COLO829 (cell line): ENCODE measurements at regions not wholly inside any gene's neighbourhood (a gene's known extent, or its start where the extent isn't known, plus 50 kb on each side); places are given as distances from the start of the nearest gene placed in this dataset.

Experiments
- DNase-seq: peaks from one replicate; pipeline ENCODE4 v3.0.0; 2012; ENCODE audit warnings: low spot score

DNA sequence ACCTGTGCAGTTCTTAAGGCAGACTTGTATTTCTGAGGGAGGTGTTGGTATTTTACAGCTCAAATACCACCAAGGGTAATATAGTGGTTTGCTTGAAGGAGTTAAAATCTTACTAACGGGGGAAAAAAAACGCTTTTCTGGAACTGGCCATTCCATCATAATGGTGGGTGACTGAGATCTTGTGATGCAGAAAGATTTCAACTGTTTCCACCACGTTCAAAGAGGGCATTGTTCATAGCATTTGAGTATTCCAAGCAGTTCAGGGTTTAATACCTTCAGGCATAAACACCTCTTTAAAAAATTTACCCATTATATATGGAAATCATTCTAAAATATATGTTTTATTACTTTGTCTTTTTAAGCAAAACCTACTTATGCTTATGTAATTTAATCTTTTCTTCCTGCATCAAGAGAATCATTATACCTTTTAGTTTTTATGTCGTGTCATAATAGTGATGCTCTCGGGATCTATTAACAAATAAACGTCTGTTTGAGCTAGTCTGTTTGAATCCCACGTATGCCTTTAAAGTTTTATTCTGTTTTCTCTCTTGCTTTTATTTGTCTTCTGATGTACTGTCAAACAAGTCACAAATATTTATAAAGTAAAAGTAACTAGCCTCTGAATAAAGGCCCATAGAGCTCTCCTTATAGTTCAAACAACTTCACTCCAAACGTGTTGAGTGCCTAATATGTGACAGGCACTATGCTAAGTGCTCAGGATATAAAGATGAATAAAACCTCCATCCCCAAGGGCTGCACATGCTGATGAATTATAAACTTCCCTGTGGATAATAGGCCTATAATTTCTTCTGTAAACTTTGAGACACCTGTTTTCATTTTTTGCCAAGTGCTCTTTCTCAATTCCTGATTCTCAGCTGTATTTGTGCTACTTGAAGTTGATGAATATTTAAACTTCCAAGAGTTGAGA lies 298.8 kb upstream of the FERMT1 start:
- peak; percentile 89 for DNase-seq

- DNase-seq = no peak
Observed at GRCh38 chr20:6420336-6420735, 297.5 kb upstream of the FERMT1 start.

GRCh38 chr20:6418732-6419131 lies 295.9 kb upstream of the FERMT1 start:
- DNase-seq = peak; percentile 45

- no peak for DNase-seq
Observed at GRCh38 chr20:6416371-6416770, 293.5 kb upstream of the FERMT1 start.

GRCh38 chr20:6411651-6412050 lies 288.8 kb upstream of the FERMT1 start:
- DNase-seq = no peak

DNA sequence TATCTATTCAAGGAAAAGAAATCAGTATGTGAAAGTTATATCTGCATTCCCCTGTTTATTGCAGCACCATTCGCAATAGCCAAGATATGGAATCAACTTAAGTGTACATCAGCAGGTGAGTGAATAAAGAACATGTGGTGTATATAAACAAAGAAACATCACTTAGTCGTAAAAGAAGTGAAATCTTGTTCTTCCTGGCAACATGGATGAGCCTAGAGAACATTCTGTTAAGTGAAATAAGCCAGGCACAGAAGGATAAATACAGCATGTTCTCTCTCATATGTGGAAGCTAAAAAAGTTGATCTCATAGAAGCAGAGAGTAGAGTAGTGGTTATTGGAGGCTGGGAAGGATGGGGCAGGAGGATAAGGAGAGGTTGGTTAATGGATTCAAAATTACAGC lies 287.9 kb upstream of the FERMT1 start:
- DNase-seq = no peak

DNA sequence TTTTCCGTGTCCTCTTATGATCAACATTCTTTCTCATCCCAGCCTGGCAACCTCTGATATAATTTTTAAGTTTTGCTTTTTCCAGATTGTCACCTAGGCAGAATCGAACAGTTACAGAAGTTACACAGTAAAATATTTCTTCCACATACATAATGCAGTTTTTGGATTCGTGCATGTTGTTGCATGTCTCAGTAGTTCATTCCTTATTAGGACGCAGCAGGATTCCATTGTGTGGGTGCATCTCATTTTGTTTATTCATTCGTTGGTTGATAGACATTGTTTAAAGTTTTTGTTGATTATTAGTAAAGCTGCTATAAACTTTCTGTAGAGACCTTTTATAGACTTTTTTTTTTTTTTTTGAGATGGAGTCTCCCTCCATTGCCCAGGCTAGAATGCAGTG lies 284.3 kb upstream of the FERMT1 start:
- no peak for DNase-seq

DNA sequence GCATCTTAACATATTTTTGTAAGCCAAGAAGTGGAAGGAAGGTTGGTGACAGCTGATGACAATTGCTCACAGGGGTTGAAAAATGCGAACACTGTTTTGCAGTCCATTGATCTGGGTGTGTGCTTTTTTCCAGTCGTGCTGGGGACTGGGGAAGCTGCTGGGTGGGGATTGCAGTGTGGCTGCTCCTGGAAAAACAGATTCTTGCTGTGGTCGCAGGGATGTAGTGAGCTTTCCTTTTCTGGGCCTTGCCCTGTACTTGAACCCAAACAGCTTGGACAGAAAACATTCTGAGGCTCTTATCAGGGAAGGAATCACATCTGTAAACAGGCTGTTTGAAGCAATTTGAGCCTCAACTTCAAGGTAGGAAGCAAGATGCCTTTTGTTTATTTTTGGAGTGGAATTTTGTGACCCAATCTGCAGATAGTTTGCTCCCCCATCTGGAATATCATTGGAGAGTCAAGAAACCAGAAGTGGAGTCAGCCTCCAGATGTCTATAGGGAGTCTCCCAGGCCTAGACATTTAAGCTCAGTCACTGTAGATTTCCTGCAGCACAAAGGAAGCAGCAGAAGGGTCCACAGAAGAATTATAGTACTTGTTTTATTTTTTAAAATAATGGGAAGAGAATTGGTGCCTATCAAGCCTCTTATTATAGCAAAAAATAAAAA lies 279.2 kb upstream of the FERMT1 start:
- no peak for DNase-seq

DNA sequence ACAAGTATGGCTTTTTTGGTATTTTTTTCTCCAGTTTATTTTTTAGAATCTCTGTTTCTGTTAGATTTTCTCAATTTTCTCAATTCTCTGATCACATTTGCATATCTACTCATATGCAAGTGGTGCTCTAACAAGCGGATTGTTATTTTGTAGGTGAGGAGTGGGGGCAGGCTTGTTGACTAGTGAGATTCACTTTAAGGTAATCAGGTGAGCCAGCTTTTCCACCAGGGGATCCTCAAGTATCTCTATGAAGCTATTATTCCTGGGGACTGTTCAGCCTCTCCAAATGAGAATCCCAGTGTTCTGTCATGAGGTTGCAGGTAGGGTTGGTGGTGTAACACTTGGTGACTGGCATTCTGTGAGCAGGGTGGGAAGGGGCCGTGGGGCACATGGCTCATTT lies 274.3 kb upstream of the FERMT1 start:
- no peak for DNase-seq

GRCh38 chr20:6395695-6396094 lies 272.9 kb upstream of the FERMT1 start:
- DNase-seq = no peak

DNA sequence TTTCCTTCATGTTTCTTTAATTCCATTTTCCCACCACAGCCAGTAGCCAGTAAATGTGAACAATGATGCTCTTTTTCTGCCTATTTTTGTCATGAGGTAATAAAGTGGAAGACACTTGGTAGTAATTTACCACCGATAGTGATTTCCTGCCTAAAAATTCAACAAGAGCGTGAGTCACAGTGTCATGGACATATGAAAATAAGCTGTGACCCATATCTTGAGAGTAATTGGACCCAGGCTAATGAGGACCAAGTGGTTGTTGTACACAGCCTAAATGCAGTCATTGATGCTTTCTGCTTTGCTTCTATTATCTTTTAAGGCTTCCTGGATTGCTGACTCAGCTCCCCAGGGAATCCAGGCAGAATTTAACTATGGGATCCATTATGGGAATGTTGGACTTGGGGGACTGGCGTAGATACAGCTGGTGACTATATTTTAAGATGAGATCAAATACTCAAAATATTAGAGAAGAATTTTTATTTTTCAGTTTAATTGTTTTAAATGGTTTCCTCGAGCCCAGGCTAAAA lies 265.9 kb upstream of the FERMT1 start:
- DNase-seq = peak; percentile 95

DNA sequence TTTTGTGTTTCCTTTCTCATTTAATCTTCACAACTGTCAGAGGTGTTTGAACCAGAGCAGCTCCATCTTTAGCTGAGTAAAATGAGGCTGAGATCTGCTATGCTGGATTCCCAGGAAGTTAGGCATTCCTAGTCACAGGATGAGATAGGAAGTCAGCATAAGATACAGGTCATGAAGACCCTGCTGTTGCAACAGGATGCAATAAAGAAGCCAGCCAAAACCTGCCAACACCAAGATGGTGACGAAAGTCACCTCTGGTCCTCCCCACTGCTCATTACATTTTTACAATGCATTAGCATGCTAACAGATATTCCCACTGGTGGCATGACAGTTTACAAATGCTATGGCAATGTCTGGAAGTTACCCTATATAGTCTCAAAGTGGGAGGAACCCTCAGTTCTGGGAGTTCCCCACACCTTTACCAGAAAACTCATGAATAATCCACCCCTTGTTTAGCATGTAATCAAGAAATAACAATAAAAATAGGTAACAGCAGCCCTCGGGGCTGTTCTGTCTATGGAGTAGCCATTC lies 262.2 kb upstream of the FERMT1 start:
- no peak for DNase-seq

DNA sequence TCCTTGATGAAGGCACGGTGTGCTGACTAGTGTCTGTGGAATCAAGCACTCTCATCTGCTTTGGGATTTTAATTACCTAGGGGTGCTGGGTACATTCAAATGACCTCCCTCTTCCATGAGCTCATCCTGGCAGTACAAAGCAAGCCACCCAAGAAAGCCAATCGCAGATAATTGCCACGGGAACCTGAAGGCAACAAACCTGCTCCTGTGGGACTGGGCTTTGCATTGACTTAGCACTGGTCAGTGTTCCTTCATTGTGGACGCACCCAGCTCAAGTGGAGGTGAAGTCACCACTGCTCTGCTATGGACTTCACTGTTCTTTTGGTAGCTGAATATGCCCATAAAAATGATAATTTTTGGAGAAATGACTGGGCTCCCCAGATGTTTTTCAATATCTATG lies 261.6 kb upstream of the FERMT1 start:
- DNase-seq = no peak

DNA sequence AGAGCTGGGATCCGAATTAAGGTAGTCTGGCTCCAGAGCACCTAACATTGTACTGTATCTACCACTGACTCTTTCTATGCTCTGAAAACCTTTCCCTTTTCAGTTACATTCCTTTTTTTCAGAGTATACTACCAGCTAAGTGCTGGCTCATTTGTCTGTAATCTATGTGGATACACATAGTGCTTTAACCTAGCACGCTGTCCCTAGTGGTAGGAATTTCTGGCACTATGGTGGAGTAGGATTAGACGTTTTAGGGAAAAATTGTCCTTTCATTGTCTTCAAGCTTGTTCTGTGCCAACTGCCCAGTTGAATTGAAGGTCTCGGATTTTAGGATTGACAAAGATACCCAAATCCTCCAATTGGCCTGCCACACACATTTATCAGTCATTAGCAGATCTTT lies 259.1 kb upstream of the FERMT1 start:
- DNase-seq = no peak

GRCh38 chr20:6362245-6362644 lies 239.4 kb upstream of the FERMT1 start:
- DNase-seq = no peak

- DNase-seq = no peak
Observed at GRCh38 chr20:6360766-6361165, 237.9 kb upstream of the FERMT1 start.

GRCh38 chr20:6355754-6356451 lies 233.1 kb upstream of the FERMT1 start:
- no peak for DNase-seq

- DNase-seq = no peak
Observed at GRCh38 chr20:6348908-6349307, 226.1 kb upstream of the FERMT1 start.

DNA sequence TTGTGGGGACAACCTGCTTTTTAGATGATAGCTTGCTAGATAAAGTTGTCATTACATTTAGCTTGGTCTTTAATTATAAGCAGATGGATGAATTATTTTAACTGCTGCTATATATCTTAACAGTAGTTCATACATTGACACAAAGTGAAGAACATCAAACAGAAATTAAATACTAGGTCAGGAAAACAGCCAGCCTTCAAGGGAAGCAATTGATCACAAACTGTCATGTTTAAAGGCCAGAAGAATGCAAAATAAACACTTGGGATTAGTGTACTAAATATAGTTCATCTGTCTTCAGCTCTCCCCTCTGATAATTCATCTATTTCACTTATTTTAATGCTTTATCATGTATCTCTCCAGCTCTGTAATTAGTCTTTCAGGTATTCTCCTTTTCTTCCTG lies 225.1 kb upstream of the FERMT1 start:
- no peak for DNase-seq

DNA sequence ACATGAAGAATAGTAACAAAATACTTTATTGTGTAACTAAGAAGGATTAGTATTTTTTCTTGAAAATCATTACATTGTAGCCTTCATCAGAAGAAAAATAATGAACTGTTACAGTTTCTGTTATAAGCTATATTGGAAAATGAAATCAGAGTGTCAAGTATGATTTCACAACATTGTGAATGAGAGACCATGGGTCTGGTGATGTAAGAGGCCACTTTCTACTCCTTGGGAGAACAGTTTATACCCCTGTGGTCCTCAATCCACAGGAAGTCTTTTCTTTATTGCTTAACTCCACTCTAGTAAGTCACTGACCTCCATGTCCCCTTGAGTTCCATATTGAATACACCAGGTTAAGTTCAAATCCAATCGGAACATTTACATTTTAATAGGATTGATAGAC lies 218.7 kb upstream of the FERMT1 start:
- no peak for DNase-seq

GRCh38 chr20:6339176-6339575 lies 216.3 kb upstream of the FERMT1 start:
- no peak for DNase-seq

DNA sequence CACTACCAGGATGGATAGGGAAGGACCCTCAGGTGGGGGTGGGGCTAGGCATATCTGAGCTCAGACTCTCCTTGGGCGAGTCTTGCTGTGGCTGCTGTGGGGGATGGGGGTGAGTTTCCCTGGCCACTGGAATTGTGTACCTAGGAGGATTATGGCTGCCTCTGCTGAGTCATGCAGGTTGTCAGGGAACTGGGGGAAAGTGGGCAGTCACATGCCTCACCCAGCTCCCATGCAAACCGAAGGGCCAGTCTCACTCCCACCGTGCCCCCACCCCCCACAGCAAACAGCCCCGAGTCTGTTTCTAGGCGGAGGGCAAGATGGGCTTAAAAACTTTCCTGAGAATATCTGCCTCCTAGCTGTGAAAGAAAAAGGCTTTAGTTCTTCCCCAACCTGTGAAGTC lies 210.3 kb upstream of the FERMT1 start:
- DNase-seq = no peak
